ENCODE measurements at regions not wholly inside any gene's neighbourhood (a gene's known extent, or its start where the extent isn't known, plus 50 kb on each side); places are given as distances from the start of the nearest gene placed in this dataset.

DNA sequence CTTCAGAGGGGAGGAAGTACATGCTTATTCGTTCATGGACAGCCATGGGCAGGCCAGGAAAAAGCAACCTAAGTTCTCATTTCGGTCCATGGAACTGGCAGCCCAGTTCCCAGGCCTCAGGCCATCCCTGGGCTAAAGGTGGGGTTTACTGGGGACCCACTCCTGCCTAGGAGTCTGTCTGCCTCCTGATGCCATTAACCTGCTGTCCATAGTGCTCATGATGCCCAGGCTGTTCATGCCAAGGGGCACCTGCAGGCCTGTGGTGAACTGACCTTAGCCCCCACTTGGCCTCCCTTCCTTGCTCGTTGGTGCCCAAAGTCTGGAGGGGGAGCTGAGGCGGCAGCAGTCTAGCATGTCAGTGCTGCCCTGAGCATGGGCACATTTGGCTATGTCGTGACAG, 450.2 kb upstream of the MBL2 start:
- Histone ChIP-seq H3K36me3 (no peaks in the 10 kb centered on the region), H3K27me3 (no peaks in the 10 kb centered on the region), H3K27ac (no peak overlapping the region), H3K9me3 (no peaks in the 10 kb centered on the region), H3K4me1 (ENCODE audit: insufficient read depth) (no peaks in the 10 kb centered on the region), H3K4me3 (no peak overlapping the region)
- TF ChIP-seq, protein P1, sequence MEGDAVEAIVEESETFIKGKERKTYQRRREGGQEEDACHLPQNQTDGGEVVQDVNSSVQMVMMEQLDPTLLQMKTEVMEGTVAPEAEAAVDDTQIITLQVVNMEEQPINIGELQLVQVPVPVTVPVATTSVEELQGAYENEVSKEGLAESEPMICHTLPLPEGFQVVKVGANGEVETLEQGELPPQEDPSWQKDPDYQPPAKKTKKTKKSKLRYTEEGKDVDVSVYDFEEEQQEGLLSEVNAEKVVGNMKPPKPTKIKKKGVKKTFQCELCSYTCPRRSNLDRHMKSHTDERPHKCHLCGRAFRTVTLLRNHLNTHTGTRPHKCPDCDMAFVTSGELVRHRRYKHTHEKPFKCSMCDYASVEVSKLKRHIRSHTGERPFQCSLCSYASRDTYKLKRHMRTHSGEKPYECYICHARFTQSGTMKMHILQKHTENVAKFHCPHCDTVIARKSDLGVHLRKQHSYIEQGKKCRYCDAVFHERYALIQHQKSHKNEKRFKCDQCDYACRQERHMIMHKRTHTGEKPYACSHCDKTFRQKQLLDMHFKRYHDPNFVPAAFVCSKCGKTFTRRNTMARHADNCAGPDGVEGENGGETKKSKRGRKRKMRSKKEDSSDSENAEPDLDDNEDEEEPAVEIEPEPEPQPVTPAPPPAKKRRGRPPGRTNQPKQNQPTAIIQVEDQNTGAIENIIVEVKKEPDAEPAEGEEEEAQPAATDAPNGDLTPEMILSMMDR (IDR thresholded peaks at IDR 0.05) = no peak
- TF ChIP-seq EP300 (IDR thresholded peaks at IDR 0.05) (no peak), POLR2A (IDR thresholded peaks at IDR 0.05) (no peak)
- 80 to 89% (median 86%) methylated on average over 5 of the region's 5 CpGs for WGBS, 3 donors
- intact Hi-C loops (cut with DNase I) = no loop called here
- DNase-seq = no peak

DNA sequence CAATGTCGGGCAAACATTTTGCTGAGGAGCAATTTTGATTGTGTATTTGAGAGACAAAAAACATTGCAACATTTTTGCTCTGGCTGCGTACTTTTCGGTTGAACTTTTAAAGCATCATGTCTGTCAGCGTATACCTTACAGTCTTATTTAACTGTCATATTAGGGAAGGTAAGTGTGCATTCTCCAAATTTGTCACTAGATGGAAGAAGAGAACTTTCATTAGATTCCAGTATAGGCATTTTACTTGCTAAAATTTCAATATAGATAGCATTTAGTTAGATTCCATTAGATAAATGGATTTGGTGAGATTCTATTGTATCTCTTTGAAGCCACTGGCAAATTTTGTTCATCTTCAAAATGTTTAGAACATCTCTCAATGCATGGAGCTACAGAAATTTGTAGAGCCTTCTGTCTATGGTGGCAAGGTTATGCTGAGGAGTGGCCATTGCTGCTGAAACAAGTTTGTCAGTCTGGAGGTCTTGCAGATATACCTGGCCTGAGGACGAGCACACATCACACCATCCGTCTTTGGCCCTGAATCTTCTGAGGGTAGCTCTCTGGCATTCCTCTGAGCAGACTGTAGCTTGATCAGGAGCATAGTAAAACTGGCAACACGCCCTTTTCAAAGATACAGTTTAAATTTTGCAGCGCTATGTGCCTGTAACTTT, 437.5 kb upstream of the MBL2 start:
- Histone ChIP-seq H3K27me3 (no peaks in the 10 kb centered on the region), H3K4me1 (ENCODE audit: insufficient read depth) (no peaks in the 10 kb centered on the region), H3K9me3 (no peaks in the 10 kb centered on the region), H3K36me3 (no peaks in the 10 kb centered on the region), H3K27ac (no peak overlapping the region), H3K4me3 (no peak overlapping the region)
- intact Hi-C loops (cut with DNase I) = no loop called here
- DNase-seq = no peak
- TF ChIP-seq EP300 (IDR thresholded peaks at IDR 0.05) (no peak), POLR2A (IDR thresholded peaks at IDR 0.05) (no peak)
- TF ChIP-seq, protein P1 (IDR thresholded peaks at IDR 0.05) = no peak
- WGBS, 3 donors = 34 to 46% (median 43%) methylated on average over 8 of the region's 8 CpGs

DNA sequence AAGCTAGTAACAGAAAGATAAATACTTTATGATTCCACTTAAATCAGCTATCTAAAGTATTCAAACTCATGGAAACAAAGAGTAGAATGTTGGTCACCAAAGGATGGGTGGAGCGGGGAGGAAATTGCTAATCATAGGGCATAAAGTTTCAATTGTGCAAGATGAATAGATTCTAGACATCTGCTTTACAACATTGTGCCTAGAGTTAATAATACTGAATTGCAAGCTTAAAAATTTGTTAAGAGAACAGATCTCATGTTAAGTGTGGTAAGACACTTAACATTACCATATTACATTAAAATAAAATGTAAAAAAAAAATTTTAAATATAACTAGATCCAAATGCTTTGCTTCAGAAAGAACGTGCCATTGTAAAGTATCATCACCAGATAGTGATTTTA, 411.1 kb upstream of the MBL2 start:
- intact Hi-C loops (cut with DNase I) = no loop called here
- WGBS, 3 donors = 83 to 91% (median 83%) methylated on average over 2 of the region's 2 CpGs
- DNase-seq = no peak
- TF ChIP-seq POLR2A (IDR thresholded peaks at IDR 0.05) = no peak
- TF ChIP-seq, protein P1 (IDR thresholded peaks at IDR 0.05) = no peak
- no peak for TF ChIP-seq EP300 (IDR thresholded peaks at IDR 0.05)
- Histone ChIP-seq H3K27ac (no peak overlapping the region), H3K4me3 (no peak overlapping the region), H3K36me3 (no peaks in the 10 kb centered on the region), H3K9me3 (peaks cover 0 to 4% of the 10 kb centered on the region in 2 donors), H3K4me1 (ENCODE audit: insufficient read depth) (no peaks in the 10 kb centered on the region), H3K27me3 (no peaks in the 10 kb centered on the region)

DNA sequence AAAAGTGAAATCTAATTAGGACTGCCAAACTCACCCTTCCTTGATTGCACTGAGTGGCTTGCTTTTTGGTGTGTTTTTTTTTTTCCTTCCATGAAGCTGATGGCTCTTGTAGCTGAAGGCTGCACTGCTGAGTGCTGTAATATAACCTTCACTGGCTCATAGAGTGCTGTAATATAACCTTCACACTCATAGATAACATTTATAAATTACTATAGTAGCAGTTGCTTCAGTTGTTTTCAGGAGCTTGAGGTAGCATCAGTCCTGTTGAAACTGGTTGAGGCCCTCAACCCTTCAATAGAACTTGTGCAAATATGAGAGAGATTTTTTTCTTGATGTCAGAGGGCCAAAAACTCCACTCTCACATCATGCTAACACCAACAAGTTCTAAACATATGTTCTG, 404.9 kb upstream of the MBL2 start:
- intact Hi-C loops (cut with DNase I) = no loop called here
- Histone ChIP-seq H3K36me3 (no peaks in the 10 kb centered on the region), H3K4me3 (no peak overlapping the region), H3K4me1 (ENCODE audit: insufficient read depth) (no peaks in the 10 kb centered on the region), H3K9me3 (no peaks in the 10 kb centered on the region), H3K27ac (no peak overlapping the region), H3K27me3 (no peaks in the 10 kb centered on the region)
- TF ChIP-seq, protein P1 (IDR thresholded peaks at IDR 0.05) = no peak
- TF ChIP-seq EP300 (IDR thresholded peaks at IDR 0.05) (no peak), POLR2A (IDR thresholded peaks at IDR 0.05) (no peak)
- no peak for DNase-seq
